ENCODE measurements at regions not wholly inside any gene's neighbourhood (a gene's known extent, or its start where the extent isn't known, plus 50 kb on each side); places are given as distances from the start of the nearest gene placed in this dataset.

DNA sequence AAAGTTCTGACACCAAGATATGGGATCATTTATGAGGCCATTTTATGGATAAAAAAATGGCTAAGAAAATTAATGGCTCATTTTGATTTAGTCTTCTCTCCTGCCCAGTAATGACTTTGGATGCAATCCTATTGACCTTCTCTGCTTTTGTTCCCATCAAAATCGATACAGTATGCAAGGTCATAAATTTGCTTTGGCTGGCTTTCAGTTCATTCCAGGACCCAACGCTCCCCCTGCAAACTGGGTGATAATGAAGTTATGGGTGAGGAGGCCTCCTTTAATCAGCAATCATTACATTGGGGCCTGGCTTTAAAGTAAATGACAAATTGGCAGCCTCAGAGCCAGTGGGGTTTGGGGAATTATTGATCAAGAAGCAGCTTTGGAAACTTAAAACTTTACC is 351.8 kb upstream of the GYPC start (continued):
- TF ChIP-seq, protein P1, sequence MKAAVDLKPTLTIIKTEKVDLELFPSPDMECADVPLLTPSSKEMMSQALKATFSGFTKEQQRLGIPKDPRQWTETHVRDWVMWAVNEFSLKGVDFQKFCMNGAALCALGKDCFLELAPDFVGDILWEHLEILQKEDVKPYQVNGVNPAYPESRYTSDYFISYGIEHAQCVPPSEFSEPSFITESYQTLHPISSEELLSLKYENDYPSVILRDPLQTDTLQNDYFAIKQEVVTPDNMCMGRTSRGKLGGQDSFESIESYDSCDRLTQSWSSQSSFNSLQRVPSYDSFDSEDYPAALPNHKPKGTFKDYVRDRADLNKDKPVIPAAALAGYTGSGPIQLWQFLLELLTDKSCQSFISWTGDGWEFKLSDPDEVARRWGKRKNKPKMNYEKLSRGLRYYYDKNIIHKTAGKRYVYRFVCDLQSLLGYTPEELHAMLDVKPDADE (IDR thresholded peaks at IDR 0.05): no peak
- TF ChIP-seq EZH2phosphoT487 (IDR thresholded peaks at IDR 0.05; ENCODE audit: unreplicated experiment): no peak

GRCh38 chr2:126306539-126306938 is 349.4 kb upstream of the GYPC start:
- DNase-seq (ENCODE audit: low spot score): no peak
- H3K4me3 Mint-ChIP-seq: 0 out of 3 replicates have a peak overlapping the region, but pooled peaks have one; percentile 7
- ATAC-seq: no peak
- H3K9me3 Mint-ChIP-seq: no peaks in the 10 kb centered on the region
- H3K36me3 ChIP-seq (ENCODE audit: insufficient read depth): no peaks in the 10 kb centered on the region; the same call in 1 of the 2 replicates
- no peak overlapping the region for H3K27ac Mint-ChIP-seq
- no peaks in the 10 kb centered on the region; the same call in 2 of the 3 replicates for H3K36me3 Mint-ChIP-seq (ENCODE audit: low read depth)
- no peak overlapping the region for H3K27ac ChIP-seq (ENCODE audit: low read depth)
- no peak overlapping the region for H2AFZ ChIP-seq
- no peaks in the 10 kb centered on the region for H4K20me1 ChIP-seq (replicated peaks; ENCODE audit: insufficient read depth)
- no peak overlapping the region for H3K4me2 ChIP-seq
- H3K4me1 Mint-ChIP-seq: peaks cover 24% of the 10 kb centered on the region
- 0 out of 2 replicates have a peak, but pooled peaks cover 8% of the 10 kb centered on the region for H3K4me1 ChIP-seq (ENCODE audit: insufficient read depth)
- H3K79me2 ChIP-seq (replicated peaks; ENCODE audit: insufficient read depth): no peaks in the 10 kb centered on the region
- H3K9me2 ChIP-seq (ENCODE audit: insufficient read depth): no peaks in the 10 kb centered on the region
- H3K4me3 ChIP-seq: no peak overlapping the region
- H3K27me3 Mint-ChIP-seq (ENCODE audit: insufficient read depth, low read depth, poor library complexity): peaks cover 5% of the 10 kb centered on the region
- TF ChIP-seq CTCF (conservative IDR thresholded peaks at IDR 0.05; ENCODE audit: low read depth in 2 of 2) (no peak), JUNB (IDR thresholded peaks at IDR 0.05; ENCODE audit: unreplicated experiment) (no peak), ZNF114 (CRISPR knock-in tag; IDR thresholded peaks at IDR 0.05) (no peak), NANOG (IDR thresholded peaks at IDR 0.05; ENCODE audit: borderline replicate concordance) (no peak), CREB1 (CRISPR knock-in tag; IDR thresholded peaks at IDR 0.05; ENCODE audit: low read depth) (no peak), ZNF462 (CRISPR knock-in tag; IDR thresholded peaks at IDR 0.05) (no peak)
- H3F3A ChIP-seq (replicated peaks; ENCODE audit: low read depth): no peaks in the 10 kb centered on the region
- no peaks in the 10 kb centered on the region for H3K27me3 ChIP-seq (ENCODE audit: insufficient read depth)
